ENCODE measurements at regions not wholly inside any gene's neighbourhood (a gene's known extent, or its start where the extent isn't known, plus 50 kb on each side); places are given as distances from the start of the nearest gene placed in this dataset.

- TF ChIP-seq GATA2 (IDR thresholded peaks at IDR 0.05; ENCODE audit: low read depth, low read length) (no peak), GATA3 (IDR thresholded peaks at IDR 0.05; ENCODE audit: low read depth, low read length) (no peak)
Observed at GRCh38 chr14:100955201-100955600, 51.7 kb upstream of the RTL1 start.
